ENCODE measurements at regions not wholly inside any gene's neighbourhood (a gene's known extent, or its start where the extent isn't known, plus 50 kb on each side); places are given as distances from the start of the nearest gene placed in this dataset.

DNA sequence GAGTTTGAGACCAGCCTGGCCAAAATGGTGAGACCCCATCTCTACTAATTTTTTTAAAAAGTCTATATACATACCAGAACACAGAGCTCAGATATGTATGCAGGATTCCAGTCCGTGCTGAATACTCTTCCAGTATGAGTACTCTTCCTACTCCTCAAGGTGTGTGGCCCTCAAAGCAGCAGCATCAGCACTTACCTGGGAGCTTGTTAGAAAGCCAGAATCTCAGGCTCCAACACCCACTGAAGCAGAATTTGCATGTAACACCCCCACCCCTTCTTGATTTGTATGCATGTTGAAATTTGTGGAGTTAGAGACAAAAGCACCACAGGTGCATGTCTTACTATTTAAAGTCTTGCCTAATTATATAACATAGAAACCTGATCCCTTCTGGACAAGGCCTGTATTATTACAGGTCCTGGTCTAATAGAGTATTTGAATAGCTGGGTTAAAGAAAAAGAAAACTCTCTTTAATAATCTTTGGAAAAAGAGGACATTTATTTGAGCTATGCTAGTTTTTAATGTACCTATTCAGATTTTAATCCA is 50.3 kb upstream of the NFE2L2 start:
- Mint-ChIP-seq H3K9me3 (peaks cover 0 to 5% (median 0%) of the 10 kb centered on the region in 7 donors), H3K4me1 (no peaks in the 10 kb centered on the region), H3K36me3 (no peaks in the 10 kb centered on the region), H3K4me3 (no peak overlapping the region), H3K27me3 (no peaks in the 10 kb centered on the region), H3K27ac (no peak overlapping the region)
- DNase-seq: no peak
- ATAC-seq (ENCODE audit: low read depth in 2 of 2): no peak

- H3K9me3 Mint-ChIP-seq: peaks cover 0 to 5% (median 0%) of the 10 kb centered on the region in 7 donors
- H3K27me3 Mint-ChIP-seq: no peaks in the 10 kb centered on the region
- no peak overlapping the region for H3K4me3 Mint-ChIP-seq
- H3K27ac Mint-ChIP-seq: no peak overlapping the region
- H3K4me1 Mint-ChIP-seq: no peaks in the 10 kb centered on the region
- no peaks in the 10 kb centered on the region for H3K36me3 Mint-ChIP-seq
- no peak for ATAC-seq (ENCODE audit: low read depth in 2 of 2)
- DNase-seq: no peak
These were observed 50.8 kb upstream of the NFE2L2 start for GRCh38 chr2:177315364-177315763.

GRCh38 chr2:177316756-177317155 is 52.2 kb upstream of the NFE2L2 start:
- peaks cover 0 to 5% (median 0%) of the 10 kb centered on the region in 7 donors for H3K9me3 Mint-ChIP-seq
- no peak overlapping the region for H3K4me3 Mint-ChIP-seq
- no peaks in the 10 kb centered on the region for H3K4me1 Mint-ChIP-seq
- H3K36me3 Mint-ChIP-seq: no peaks in the 10 kb centered on the region
- H3K27ac Mint-ChIP-seq: no peak overlapping the region
- no peaks in the 10 kb centered on the region for H3K27me3 Mint-ChIP-seq
- DNase-seq: no peak
- no peak for ATAC-seq (ENCODE audit: low read depth in 2 of 2)

DNA sequence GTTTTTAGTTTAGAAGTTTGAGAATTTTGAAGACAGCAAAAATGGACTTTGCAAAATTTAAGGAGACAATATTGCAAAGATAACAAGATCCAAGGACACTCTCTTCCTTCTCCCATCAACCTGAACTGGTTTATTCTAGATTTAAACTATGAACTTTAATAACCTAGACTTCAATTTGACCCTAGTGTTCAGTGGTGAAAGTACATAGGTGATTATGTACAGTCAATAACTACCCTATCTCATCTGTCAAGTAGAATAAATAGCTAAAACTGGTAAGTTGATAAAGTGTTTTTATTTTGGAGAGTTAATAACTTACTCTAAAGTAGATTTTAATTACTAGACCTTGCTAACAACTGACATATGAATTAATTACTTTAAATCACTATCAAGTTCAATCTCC is 52.9 kb upstream of the NFE2L2 start:
- H3K27ac Mint-ChIP-seq: no peak overlapping the region

GRCh38 chr2:177317857-177318256 is 53.3 kb upstream of the NFE2L2 start:
- Mint-ChIP-seq H3K4me3 (no peak overlapping the region), H3K36me3 (no peaks in the 10 kb centered on the region), H3K27me3 (no peaks in the 10 kb centered on the region), H3K27ac (no peak overlapping the region), H3K9me3 (peaks cover 0 to 4% (median 0%) of the 10 kb centered on the region in 7 donors), H3K4me1 (no peaks in the 10 kb centered on the region)
- no peak for DNase-seq
- ATAC-seq (ENCODE audit: low read depth in 2 of 2): no peak

More for the DNA sequence above, 52.9 kb upstream of the NFE2L2 start:
- Mint-ChIP-seq H3K27me3 (no peaks in the 10 kb centered on the region), H3K36me3 (no peaks in the 10 kb centered on the region), H3K4me3 (no peak overlapping the region), H3K9me3 (peaks cover 0 to 5% (median 0%) of the 10 kb centered on the region in 7 donors), H3K4me1 (no peaks in the 10 kb centered on the region)
- DNase-seq (no peak), ATAC-seq (ENCODE audit: low read depth in 2 of 2) (no peak)

DNA sequence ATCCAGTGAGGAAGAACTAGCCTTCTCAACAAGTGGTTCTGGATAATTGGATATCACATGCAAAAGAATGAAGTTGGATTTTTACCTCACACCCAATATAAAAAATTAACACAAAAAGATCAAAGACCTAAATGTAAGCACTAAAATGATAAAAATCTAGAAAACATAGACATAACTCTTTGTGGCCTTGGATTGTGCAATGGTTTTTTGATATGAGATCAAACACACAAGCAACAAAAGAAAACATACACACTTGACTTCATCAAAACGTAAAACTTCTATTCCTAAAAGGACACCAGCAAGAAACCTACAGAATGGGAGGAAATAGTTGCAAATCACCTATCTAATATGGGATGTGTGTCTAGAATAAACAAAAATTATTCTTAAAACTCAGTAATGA is 54.1 kb upstream of the NFE2L2 start:
- Mint-ChIP-seq H3K4me3 (no peak overlapping the region), H3K36me3 (no peaks in the 10 kb centered on the region), H3K27me3 (no peaks in the 10 kb centered on the region), H3K4me1 (no peaks in the 10 kb centered on the region), H3K9me3 (no peaks in the 10 kb centered on the region), H3K27ac (no peak overlapping the region)
- DNase-seq (no peak), ATAC-seq (ENCODE audit: low read depth in 2 of 2) (no peak)

DNA sequence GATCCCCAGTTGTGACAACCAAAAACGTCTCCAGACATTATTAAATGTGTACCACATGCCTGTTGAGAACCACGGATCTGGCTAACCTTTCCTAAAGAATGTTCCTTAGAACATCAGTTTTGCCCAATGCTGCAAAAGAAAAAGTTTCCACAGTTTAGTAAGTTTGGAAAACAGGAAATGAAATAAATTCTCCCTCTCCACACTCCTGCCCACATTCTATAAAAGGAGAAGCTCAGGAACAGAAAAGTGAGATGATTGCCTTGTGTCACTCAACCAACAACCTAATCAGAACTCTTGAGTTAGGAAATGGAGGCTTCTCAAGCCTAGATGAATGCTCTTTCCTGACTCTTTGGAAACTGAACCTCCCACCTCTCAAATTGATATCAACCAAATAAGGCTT is 56.1 kb upstream of the NFE2L2 start:
- ATAC-seq (ENCODE audit: low read depth in 2 of 2): no peak
- no peaks in the 10 kb centered on the region for H3K36me3 Mint-ChIP-seq
- no peaks in the 10 kb centered on the region for H3K4me1 Mint-ChIP-seq

DNA sequence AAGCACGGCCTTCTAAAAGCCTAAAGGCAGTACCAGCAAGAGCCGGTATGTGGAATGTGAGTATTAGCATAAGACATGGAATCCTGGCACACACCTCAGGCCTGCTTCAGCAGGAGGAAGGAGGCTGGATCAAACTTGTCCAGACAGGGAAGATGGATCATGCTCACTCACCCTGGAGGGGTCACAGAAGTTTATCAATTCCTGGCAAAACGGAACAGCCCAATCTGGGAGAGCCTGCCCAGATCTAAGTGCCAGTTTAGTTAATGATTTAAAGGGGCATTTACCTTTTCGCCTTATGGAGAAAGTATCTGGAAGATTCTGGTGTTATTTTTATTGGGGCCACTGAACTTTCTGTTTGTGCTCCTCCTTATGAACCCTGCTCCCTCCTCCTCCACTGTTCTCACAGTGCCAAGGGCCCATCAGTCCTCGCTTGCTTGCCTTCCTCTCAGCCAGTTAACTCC is 58.3 kb upstream of the NFE2L2 start:
- peak overlapping the region in 1 of 6 donors; percentile 60 for H3K27ac Mint-ChIP-seq

More for the DNA sequence above, 56.1 kb upstream of the NFE2L2 start:
- no peak for DNase-seq
- no peak overlapping the region for H3K4me3 Mint-ChIP-seq
- no peaks in the 10 kb centered on the region for H3K9me3 Mint-ChIP-seq
- H3K27me3 Mint-ChIP-seq: no peaks in the 10 kb centered on the region
- no peak overlapping the region for H3K27ac Mint-ChIP-seq

GRCh38 chr2:177324797-177325196 is 60.3 kb upstream of the NFE2L2 start:
- Mint-ChIP-seq H3K9me3 (no peaks in the 10 kb centered on the region), H3K4me1 (no peaks in the 10 kb centered on the region), H3K4me3 (no peak overlapping the region), H3K27me3 (no peaks in the 10 kb centered on the region), H3K36me3 (no peaks in the 10 kb centered on the region), H3K27ac (no peak overlapping the region)
- DNase-seq: no peak
- no peak for ATAC-seq (ENCODE audit: low read depth in 2 of 2)

More for the DNA sequence above, 58.3 kb upstream of the NFE2L2 start:
- DNase-seq (no peak), ATAC-seq (ENCODE audit: low read depth in 2 of 2) (no peak)
- Mint-ChIP-seq H3K27me3 (no peaks in the 10 kb centered on the region), H3K4me3 (no peak overlapping the region), H3K4me1 (no peaks in the 10 kb centered on the region), H3K9me3 (no peaks in the 10 kb centered on the region), H3K36me3 (no peaks in the 10 kb centered on the region)

DNA sequence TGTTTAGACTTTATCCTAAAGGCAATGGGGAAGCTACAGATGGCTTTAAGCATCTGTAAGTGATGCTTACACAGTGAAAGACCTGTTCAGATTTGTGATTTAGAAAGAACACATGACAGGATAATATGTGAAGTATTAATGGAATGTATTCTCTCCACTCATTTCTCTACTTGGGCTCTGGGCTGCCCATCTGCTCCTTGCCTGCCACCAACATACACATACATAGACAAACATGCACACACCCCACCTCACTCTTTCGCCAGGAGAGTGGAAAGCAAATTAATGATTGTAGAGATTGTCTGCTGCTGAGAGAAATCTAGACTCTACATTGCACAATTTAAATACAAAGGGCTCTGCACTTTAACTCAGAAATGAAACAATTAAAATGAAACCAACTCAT is 61.0 kb upstream of the NFE2L2 start:
- no peak for DNase-seq
- H3K27me3 Mint-ChIP-seq: no peaks in the 10 kb centered on the region
- H3K4me3 Mint-ChIP-seq: no peak overlapping the region
- H3K36me3 Mint-ChIP-seq: no peaks in the 10 kb centered on the region
- H3K27ac Mint-ChIP-seq: no peak overlapping the region
- ATAC-seq (ENCODE audit: low read depth in 2 of 2): no peak
- no peaks in the 10 kb centered on the region for H3K9me3 Mint-ChIP-seq
- no peaks in the 10 kb centered on the region for H3K4me1 Mint-ChIP-seq

DNA sequence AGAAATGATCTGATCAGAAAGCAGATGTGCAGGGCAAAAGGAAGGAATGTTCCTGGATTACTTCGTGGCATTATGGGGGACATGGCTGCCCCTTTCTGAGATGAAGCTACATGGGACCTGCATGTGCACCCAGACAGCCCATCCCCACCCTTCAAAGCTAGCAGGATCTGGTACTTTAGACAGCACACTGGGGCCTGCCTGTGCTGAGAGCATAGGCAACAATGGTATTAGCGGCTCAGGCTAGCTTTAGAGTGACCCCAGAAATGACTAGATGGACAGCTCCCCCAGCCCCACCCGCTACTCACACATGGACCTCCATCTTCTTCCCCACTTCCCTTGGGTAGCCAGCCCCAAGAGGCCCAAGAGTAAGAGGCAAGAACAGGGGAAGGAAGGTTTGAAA is 61.5 kb upstream of the NFE2L2 start:
- no peak overlapping the region for H3K27ac Mint-ChIP-seq
- no peak for ATAC-seq (ENCODE audit: low read depth in 2 of 2)
- no peaks in the 10 kb centered on the region for H3K27me3 Mint-ChIP-seq
- H3K36me3 Mint-ChIP-seq: no peaks in the 10 kb centered on the region
- no peaks in the 10 kb centered on the region for H3K4me1 Mint-ChIP-seq
- H3K4me3 Mint-ChIP-seq: no peak overlapping the region
- H3K9me3 Mint-ChIP-seq: no peaks in the 10 kb centered on the region
- DNase-seq: no peak

- no peak for DNase-seq
- Mint-ChIP-seq H3K9me3 (no peaks in the 10 kb centered on the region), H3K36me3 (no peaks in the 10 kb centered on the region), H3K27ac (no peak overlapping the region), H3K4me1 (peaks cover 0 to 2% (median 0%) of the 10 kb centered on the region in 3 donors), H3K27me3 (no peaks in the 10 kb centered on the region), H3K4me3 (no peak overlapping the region)
- no peak for ATAC-seq (ENCODE audit: low read depth in 2 of 2)
These were observed 62.1 kb upstream of the NFE2L2 start for GRCh38 chr2:177326591-177326990.

DNA sequence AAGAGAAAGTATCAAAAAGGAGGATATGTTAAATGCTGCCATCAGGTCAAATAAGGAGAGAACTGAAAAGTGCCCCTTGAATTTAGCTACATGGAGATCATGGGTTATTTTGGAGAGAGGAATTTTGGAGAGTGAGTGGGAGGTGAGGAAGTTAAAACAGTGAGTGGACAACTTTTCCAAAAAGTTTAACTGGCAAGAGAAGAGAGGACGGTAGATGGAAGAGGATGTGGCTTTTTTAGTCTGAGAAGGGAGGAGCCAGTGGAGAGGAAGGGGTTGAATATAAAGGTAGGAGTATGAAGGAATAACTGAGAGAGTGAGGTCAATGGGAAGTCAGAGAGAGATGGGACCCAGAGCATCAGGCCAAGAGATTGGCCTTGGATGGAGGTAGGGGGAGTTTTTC is 62.5 kb upstream of the NFE2L2 start:
- no peak overlapping the region for H3K27ac Mint-ChIP-seq
- H3K4me3 Mint-ChIP-seq: no peak overlapping the region
- H3K27me3 Mint-ChIP-seq: no peaks in the 10 kb centered on the region
- no peaks in the 10 kb centered on the region for H3K36me3 Mint-ChIP-seq
- no peak for ATAC-seq (ENCODE audit: low read depth in 2 of 2)
- H3K9me3 Mint-ChIP-seq: no peaks in the 10 kb centered on the region
- DNase-seq: no peak
- H3K4me1 Mint-ChIP-seq: peaks cover 0 to 6% (median 3%) of the 10 kb centered on the region in 3 donors

GRCh38 chr2:177328056-177328455 is 63.5 kb upstream of the NFE2L2 start:
- H3K9me3 Mint-ChIP-seq: no peaks in the 10 kb centered on the region
- DNase-seq (no peak), ATAC-seq (ENCODE audit: low read depth in 2 of 2) (no peak)
- peaks cover 4 to 9% (median 6%) of the 10 kb centered on the region in 3 donors for H3K4me1 Mint-ChIP-seq
- no peak overlapping the region for H3K27ac Mint-ChIP-seq
- no peak overlapping the region for H3K4me3 Mint-ChIP-seq
- no peaks in the 10 kb centered on the region for H3K27me3 Mint-ChIP-seq
- no peaks in the 10 kb centered on the region for H3K36me3 Mint-ChIP-seq

GRCh38 chr2:177329064-177329463 is 63.5 kb upstream of the AGPS start:
- peak overlapping the region in 1 of 6 donors; percentile 24 for H3K27ac Mint-ChIP-seq

More at GRCh38 chr2:177329064-177329463, 63.5 kb upstream of the AGPS start:
- Mint-ChIP-seq H3K9me3 (no peaks in the 10 kb centered on the region), H3K36me3 (no peaks in the 10 kb centered on the region), H3K27me3 (no peaks in the 10 kb centered on the region), H3K4me1 (peaks cover 4 to 9% (median 6%) of the 10 kb centered on the region in 3 donors), H3K4me3 (no peak overlapping the region)
- no peak for ATAC-seq (ENCODE audit: low read depth in 2 of 2)
- no peak for DNase-seq

Data from naive B cell (primary cell).